DND-41 (cell line): ENCODE measurements at regions not wholly inside any gene's neighbourhood (a gene's known extent, or its start where the extent isn't known, plus 50 kb on each side); places are given as distances from the start of the nearest gene placed in this dataset.

Experiments used
- ATAC-seq: fragments of 200-7000 bp; cut with Tn5 transposase; 3 replicates; pipeline ENCODE4 v1.9.1; 2021; ENCODE audit warnings: low read depth; ENCODE audit not compliant: insufficient read depth
- DNase-seq: peaks from one replicate; pipeline ENCODE4 v3.0.0-alpha.2; 2020
- H2AFZ ChIP-seq: 2 replicates; pipeline ENCODE4 v1.6.0; 2012; ENCODE audit warnings: low read depth, low read length
- H3K27ac ChIP-seq: 2 replicates; pipeline ENCODE4 v1.5.1; 2012; ENCODE audit warnings: low read length, inconsistent platforms
- H3K27me3 ChIP-seq: fragments of 200-600 bp; sonication (generic); 2 replicates; pipeline ENCODE4 v1.6.0; 2012; ENCODE audit warnings: low read length, mild to moderate bottlenecking, inconsistent platforms; ENCODE audit not compliant: insufficient read depth, poor library complexity
- H3K36me3 ChIP-seq: 2 replicates; pipeline ENCODE4 v1.5.1; 2012; ENCODE audit warnings: low read length, inconsistent platforms; ENCODE audit not compliant: insufficient read depth
- H3K4me1 ChIP-seq: 2 replicates; pipeline ENCODE4 v1.5.1; 2012; ENCODE audit warnings: mild to moderate bottlenecking, low read length; ENCODE audit not compliant: insufficient read depth
- H3K4me2 ChIP-seq: 2 replicates; pipeline ENCODE4 v1.6.0; 2012; ENCODE audit warnings: mild to moderate bottlenecking, moderate library complexity, low read length, inconsistent platforms; ENCODE audit not compliant: insufficient read depth
- H3K4me3 ChIP-seq, 2 experiments: fragments of 200-600 bp in 1 of 2; shearing (Covaris generic) in 1 of 2; 2 replicates each; pipeline ENCODE4 v1.5.1; 2012 to 2016; ENCODE audit warnings: inconsistent platforms in 2 of 2, low read length in 2 of 2, mild to moderate bottlenecking in 2 of 2, low read depth in 1 of 2, moderate library complexity in 1 of 2
- H3K79me2 ChIP-seq: 2 replicates; pipeline ENCODE4 v1.6.0; 2012; ENCODE audit warnings: low read length, inconsistent platforms; ENCODE audit not compliant: insufficient read depth
- H3K9ac ChIP-seq: 2 replicates; pipeline ENCODE4 v1.6.0; 2012; ENCODE audit warnings: low read depth, mild to moderate bottlenecking, inconsistent platforms, low read length, moderate library complexity
- H3K9me3 ChIP-seq: 2 replicates; pipeline ENCODE4 v1.5.1; 2012; ENCODE audit warnings: low read length, moderate library complexity, mild to moderate bottlenecking, inconsistent platforms; ENCODE audit not compliant: insufficient read depth, severe bottlenecking
- H4K20me1 ChIP-seq: 2 replicates; pipeline ENCODE4 v1.6.0; 2012; ENCODE audit warnings: low read length; ENCODE audit not compliant: insufficient read depth
- EZH2 ChIP-seq: IDR thresholded peaks from 3 replicates; pipeline ENCODE4 v1.6.1; 2012; ENCODE audit warnings: borderline replicate concordance, low read depth, mild to moderate bottlenecking, moderate library complexity, low read length, inconsistent platforms; ENCODE audit not compliant: severe bottlenecking
- TF ChIP-seq, protein P1 (sequence below): IDR thresholded peaks from 2 replicates; pipeline ENCODE4 v1.5.1; 2012; ENCODE audit warnings: borderline replicate concordance, low read length, moderate library complexity, mild to moderate bottlenecking; ENCODE audit not compliant: poor library complexity, severe bottlenecking; ENCODE audit errors: extremely low read depth

DNA sequence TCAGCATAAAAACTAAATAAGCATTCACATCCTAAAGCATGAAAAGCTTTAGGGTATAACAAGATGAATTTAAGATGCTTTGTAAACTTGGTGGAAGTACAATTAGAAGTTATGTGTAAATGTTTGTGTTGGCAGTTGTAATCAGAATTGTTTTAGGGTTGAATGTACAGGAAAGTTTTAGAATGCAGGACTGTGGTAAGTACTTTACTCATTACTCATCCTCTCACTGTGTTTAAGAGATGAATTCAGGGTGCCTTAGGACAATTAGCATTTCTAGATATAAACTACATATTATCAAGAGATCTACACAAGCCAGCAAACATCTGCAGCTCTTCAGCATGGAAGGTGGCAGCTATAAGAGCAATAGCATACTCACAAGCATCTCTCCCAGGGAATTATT lies 77.5 kb upstream of the ELOVL6 start:
- H2AFZ ChIP-seq, result no peak overlapping the region
- H3K9ac ChIP-seq, result no peak overlapping the region
- no peaks in the 10 kb centered on the region for H3K9me3 ChIP-seq
- no peak overlapping the region for H3K4me3 ChIP-seq
- H3K36me3 ChIP-seq, result no peaks in the 10 kb centered on the region
- ATAC-seq, result no peak
- no peak for TF ChIP-seq EZH2
- TF ChIP-seq, protein P1, sequence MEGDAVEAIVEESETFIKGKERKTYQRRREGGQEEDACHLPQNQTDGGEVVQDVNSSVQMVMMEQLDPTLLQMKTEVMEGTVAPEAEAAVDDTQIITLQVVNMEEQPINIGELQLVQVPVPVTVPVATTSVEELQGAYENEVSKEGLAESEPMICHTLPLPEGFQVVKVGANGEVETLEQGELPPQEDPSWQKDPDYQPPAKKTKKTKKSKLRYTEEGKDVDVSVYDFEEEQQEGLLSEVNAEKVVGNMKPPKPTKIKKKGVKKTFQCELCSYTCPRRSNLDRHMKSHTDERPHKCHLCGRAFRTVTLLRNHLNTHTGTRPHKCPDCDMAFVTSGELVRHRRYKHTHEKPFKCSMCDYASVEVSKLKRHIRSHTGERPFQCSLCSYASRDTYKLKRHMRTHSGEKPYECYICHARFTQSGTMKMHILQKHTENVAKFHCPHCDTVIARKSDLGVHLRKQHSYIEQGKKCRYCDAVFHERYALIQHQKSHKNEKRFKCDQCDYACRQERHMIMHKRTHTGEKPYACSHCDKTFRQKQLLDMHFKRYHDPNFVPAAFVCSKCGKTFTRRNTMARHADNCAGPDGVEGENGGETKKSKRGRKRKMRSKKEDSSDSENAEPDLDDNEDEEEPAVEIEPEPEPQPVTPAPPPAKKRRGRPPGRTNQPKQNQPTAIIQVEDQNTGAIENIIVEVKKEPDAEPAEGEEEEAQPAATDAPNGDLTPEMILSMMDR, result no peak
- no peak overlapping the region for H3K4me2 ChIP-seq
- H3K4me1 ChIP-seq, result no peaks in the 10 kb centered on the region
- H4K20me1 ChIP-seq, result no peaks in the 10 kb centered on the region
- no peaks in the 10 kb centered on the region for H3K27me3 ChIP-seq
- no peak for DNase-seq
- no peak overlapping the region for H3K27ac ChIP-seq
- no peaks in the 10 kb centered on the region for H3K79me2 ChIP-seq

DNA sequence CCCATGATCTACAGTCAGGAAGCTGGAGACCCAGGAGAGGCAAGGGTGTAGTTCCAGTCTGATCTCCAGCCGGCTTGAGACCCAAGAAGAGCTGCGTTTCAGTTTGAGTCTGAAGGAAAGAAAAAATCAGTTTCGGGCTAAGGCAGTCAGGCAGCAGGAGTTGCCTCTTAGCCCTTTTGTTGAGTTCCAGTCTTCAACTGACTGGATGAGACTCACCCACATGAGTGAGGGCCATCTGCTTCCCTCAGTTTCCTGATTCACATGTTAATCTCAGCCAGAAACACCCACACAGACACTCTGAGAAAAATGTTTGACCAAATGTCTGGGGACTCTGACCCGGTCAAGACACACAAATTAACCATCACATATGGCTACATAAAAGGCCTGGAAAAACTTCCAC lies 73.6 kb upstream of the ELOVL6 start:
- no peak for ATAC-seq
- no peak overlapping the region for H3K9ac ChIP-seq
- H4K20me1 ChIP-seq, result no peaks in the 10 kb centered on the region
- no peak overlapping the region for H3K4me2 ChIP-seq
- H3K79me2 ChIP-seq, result no peaks in the 10 kb centered on the region
- H3K9me3 ChIP-seq, result no peaks in the 10 kb centered on the region
- H3K4me1 ChIP-seq, result no peaks in the 10 kb centered on the region
- DNase-seq, result no peak
- no peaks in the 10 kb centered on the region for H3K27me3 ChIP-seq
- no peak overlapping the region for H2AFZ ChIP-seq
- H3K4me3 ChIP-seq, result no peak overlapping the region
- no peak for TF ChIP-seq EZH2
- TF ChIP-seq, protein P1, result no peak
- no peak overlapping the region for H3K27ac ChIP-seq
- no peaks in the 10 kb centered on the region for H3K36me3 ChIP-seq

DNA sequence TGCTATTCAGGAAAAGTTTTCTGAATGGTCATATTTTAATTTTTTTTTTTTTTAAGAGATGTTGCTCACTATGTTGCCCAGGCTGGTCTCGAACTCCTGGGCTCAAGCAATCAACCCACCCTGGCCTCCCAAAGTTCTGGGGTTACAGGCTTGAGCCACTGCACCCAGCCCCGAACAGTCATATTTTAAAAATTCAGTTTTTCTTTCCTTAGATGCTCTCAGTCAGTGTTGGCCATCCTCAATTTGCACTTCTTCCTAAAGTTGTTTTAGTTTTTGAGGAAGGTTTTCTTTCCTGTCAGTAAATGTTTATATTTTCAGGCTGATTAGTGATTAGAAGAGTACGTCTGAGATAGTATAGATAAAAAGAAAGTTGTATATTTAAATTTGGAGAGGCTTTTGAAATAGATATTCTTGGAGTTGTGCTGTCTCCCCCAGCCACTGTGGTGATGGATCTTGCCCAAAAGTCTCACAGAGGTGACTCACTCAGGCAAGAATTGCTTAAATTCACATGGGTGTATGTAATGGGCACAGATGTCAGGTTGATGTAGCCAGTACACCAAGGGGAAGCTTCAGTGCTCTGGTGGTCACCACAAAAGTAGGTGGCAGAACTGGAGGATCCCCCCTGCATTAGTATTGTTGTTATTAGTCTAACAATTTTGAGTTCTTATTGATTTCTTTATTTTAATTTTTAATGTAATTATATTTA lies 72.2 kb upstream of the ELOVL6 start:
- H3K4me2 ChIP-seq, result no peak overlapping the region

More for the DNA sequence above, 72.2 kb upstream of the ELOVL6 start:
- Histone ChIP-seq H3K9me3 (no peaks in the 10 kb centered on the region), H3K36me3 (no peaks in the 10 kb centered on the region), H3K9ac (no peak overlapping the region), H3K4me1 (no peaks in the 10 kb centered on the region), H3K27ac (no peak overlapping the region), H2AFZ (no peak overlapping the region), H3K27me3 (no peaks in the 10 kb centered on the region), H4K20me1 (no peaks in the 10 kb centered on the region), H3K4me3 (no peak overlapping the region), H3K79me2 (no peaks in the 10 kb centered on the region)
- no peak for DNase-seq
- ATAC-seq, result no peak
- TF ChIP-seq EZH2, result no peak
- TF ChIP-seq, protein P1, result no peak
